Gastroesophageal sphincter (tissue), 3 donors: ENCODE measurements at regions not wholly inside any gene's neighbourhood (a gene's known extent, or its start where the extent isn't known, plus 50 kb on each side); places are given as distances from the start of the nearest gene placed in this dataset.

Experiments
- POLR2A ChIP-seq, 2 donors: fragments of 450-650 bp; IDR thresholded peaks; one replicate each; pipeline ENCODE4 v1.6.1; 2017; ENCODE audit warnings: antibody characterized with exemption in 2 of 2, mild to moderate bottlenecking in 2 of 2, moderate library complexity in 1 of 2
- TF ChIP-seq, protein P1 (sequence below), 4 experiments: fragments of 200-600 bp in 2 of 4; fragments of 450-650 bp in 2 of 4; sonication (generic) in 1 of 4; IDR thresholded peaks; one replicate each; pipeline ENCODE4 v1.5.1; 2017 to 2019; ENCODE audit warnings: antibody characterized with exemption in 4 of 4, mild to moderate bottlenecking in 2 of 4, moderate library complexity in 2 of 4

DNA sequence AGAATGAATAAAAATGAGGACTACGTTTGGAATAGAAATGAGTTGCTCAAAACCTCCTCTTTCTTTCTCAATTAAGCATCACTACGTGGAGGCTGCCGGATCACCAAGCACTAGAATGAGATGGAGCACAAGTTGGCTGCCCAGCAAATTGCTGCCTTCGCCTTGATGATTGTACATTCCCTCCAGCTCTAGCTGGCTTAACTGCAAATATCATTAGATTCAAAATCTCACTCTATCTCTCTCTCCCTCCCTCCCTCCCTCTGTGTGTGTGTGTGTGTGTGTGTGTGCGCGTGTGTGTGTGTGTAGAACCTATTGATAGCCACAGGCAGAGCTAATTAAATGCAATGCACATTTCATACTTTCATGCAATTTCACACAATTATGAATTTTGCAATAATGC, 310.7 kb upstream of the CDH4 start:
- TF ChIP-seq POLR2A (IDR thresholded peaks at IDR 0.05) = no peak
- TF ChIP-seq, protein P1, sequence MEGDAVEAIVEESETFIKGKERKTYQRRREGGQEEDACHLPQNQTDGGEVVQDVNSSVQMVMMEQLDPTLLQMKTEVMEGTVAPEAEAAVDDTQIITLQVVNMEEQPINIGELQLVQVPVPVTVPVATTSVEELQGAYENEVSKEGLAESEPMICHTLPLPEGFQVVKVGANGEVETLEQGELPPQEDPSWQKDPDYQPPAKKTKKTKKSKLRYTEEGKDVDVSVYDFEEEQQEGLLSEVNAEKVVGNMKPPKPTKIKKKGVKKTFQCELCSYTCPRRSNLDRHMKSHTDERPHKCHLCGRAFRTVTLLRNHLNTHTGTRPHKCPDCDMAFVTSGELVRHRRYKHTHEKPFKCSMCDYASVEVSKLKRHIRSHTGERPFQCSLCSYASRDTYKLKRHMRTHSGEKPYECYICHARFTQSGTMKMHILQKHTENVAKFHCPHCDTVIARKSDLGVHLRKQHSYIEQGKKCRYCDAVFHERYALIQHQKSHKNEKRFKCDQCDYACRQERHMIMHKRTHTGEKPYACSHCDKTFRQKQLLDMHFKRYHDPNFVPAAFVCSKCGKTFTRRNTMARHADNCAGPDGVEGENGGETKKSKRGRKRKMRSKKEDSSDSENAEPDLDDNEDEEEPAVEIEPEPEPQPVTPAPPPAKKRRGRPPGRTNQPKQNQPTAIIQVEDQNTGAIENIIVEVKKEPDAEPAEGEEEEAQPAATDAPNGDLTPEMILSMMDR (IDR thresholded peaks at IDR 0.05) = no peak
